ENCODE measurements at regions not wholly inside any gene's neighbourhood (a gene's known extent, or its start where the extent isn't known, plus 50 kb on each side); places are given as distances from the start of the nearest gene placed in this dataset.

GRCh38 chr6:84500726-84501125, 263.7 kb downstream of the TBX18 start:
- H3K36me3 ChIP-seq (ENCODE audit: insufficient read depth) = no peaks in the 10 kb centered on the region
- H3K4me3 ChIP-seq (ENCODE audit: low read depth, low read length) = no peak overlapping the region
- H3K4me1 ChIP-seq (ENCODE audit: insufficient read depth) = no peaks in the 10 kb centered on the region
- no peak for DNase-seq (ENCODE audit: extremely low spot score)
- H3K27ac ChIP-seq (ENCODE audit: low read depth) = no peak overlapping the region
- 68% methylated on average over 3 of the region's 3 CpGs for WGBS

- Histone ChIP-seq H3K36me3 (ENCODE audit: insufficient read depth) (no peaks in the 10 kb centered on the region), H3K4me1 (ENCODE audit: insufficient read depth) (no peaks in the 10 kb centered on the region), H3K27ac (ENCODE audit: low read depth) (no peak overlapping the region), H3K4me3 (ENCODE audit: low read depth, low read length) (no peak overlapping the region)
- no peak for DNase-seq (ENCODE audit: extremely low spot score)
- 75% methylated on average over 2 of the region's 2 CpGs for WGBS
Measured at GRCh38 chr6:84498905-84499304, 265.5 kb downstream of the TBX18 start.

GRCh38 chr6:84492241-84493165, 265.1 kb upstream of the CEP162 start:
- no peak for DNase-seq (ENCODE audit: extremely low spot score)
- 58% methylated on average over 13 of the region's 13 CpGs for whole genome bisulfite sequencing
- Histone ChIP-seq H3K4me3 (ENCODE audit: low read depth, low read length) (no peak overlapping the region), H3K27ac (ENCODE audit: low read depth) (no peak overlapping the region), H3K4me1 (ENCODE audit: insufficient read depth) (no peaks in the 10 kb centered on the region), H3K36me3 (ENCODE audit: insufficient read depth) (no peaks in the 10 kb centered on the region)

GRCh38 chr6:84489598-84489997, 262.2 kb upstream of the CEP162 start:
- WGBS = 91% methylated on average over 1 of the region's 1 CpG
- DNase-seq (ENCODE audit: extremely low spot score) = no peak
- Histone ChIP-seq H3K27ac (ENCODE audit: low read depth) (no peak overlapping the region), H3K36me3 (ENCODE audit: insufficient read depth) (no peaks in the 10 kb centered on the region), H3K4me3 (ENCODE audit: low read depth, low read length) (no peak overlapping the region), H3K4me1 (ENCODE audit: insufficient read depth) (no peaks in the 10 kb centered on the region)

GRCh38 chr6:84486526-84486925, 259.1 kb upstream of the CEP162 start:
- no peaks in the 10 kb centered on the region for H3K4me1 ChIP-seq (ENCODE audit: insufficient read depth)
- no peak overlapping the region for H3K27ac ChIP-seq (ENCODE audit: low read depth)
- H3K4me3 ChIP-seq (ENCODE audit: low read depth, low read length) = no peak overlapping the region
- H3K36me3 ChIP-seq (ENCODE audit: insufficient read depth) = no peaks in the 10 kb centered on the region
- no peak for DNase-seq (ENCODE audit: extremely low spot score)

- 97% methylated on average over 1 of the region's 1 CpG for WGBS
- Histone ChIP-seq H3K4me3 (ENCODE audit: low read depth, low read length) (no peak overlapping the region), H3K27ac (ENCODE audit: low read depth) (no peak overlapping the region), H3K36me3 (ENCODE audit: insufficient read depth) (no peaks in the 10 kb centered on the region), H3K4me1 (ENCODE audit: insufficient read depth) (no peaks in the 10 kb centered on the region)
- no peak for DNase-seq (ENCODE audit: extremely low spot score)
Measured at GRCh38 chr6:84469144-84469543, 241.7 kb upstream of the CEP162 start.

- Histone ChIP-seq H3K4me3 (ENCODE audit: low read depth, low read length) (no peak overlapping the region), H3K36me3 (ENCODE audit: insufficient read depth) (no peaks in the 10 kb centered on the region), H3K27ac (ENCODE audit: low read depth) (no peak overlapping the region), H3K4me1 (ENCODE audit: insufficient read depth) (no peaks in the 10 kb centered on the region)
- DNase-seq (ENCODE audit: extremely low spot score) = no peak
Measured at GRCh38 chr6:84467296-84467695, 239.9 kb upstream of the CEP162 start.

GRCh38 chr6:84466511-84466910, 239.1 kb upstream of the CEP162 start:
- H3K36me3 ChIP-seq (ENCODE audit: insufficient read depth) = no peaks in the 10 kb centered on the region
- H3K4me1 ChIP-seq (ENCODE audit: insufficient read depth) = no peaks in the 10 kb centered on the region
- no peak overlapping the region for H3K4me3 ChIP-seq (ENCODE audit: low read depth, low read length)
- 45% methylated on average over 4 of the region's 4 CpGs for WGBS
- no peak overlapping the region for H3K27ac ChIP-seq (ENCODE audit: low read depth)
- no peak for DNase-seq (ENCODE audit: extremely low spot score)

GRCh38 chr6:84464471-84464870, 237.0 kb upstream of the CEP162 start:
- 77% methylated on average over 2 of the region's 2 CpGs for WGBS
- no peak overlapping the region for H3K27ac ChIP-seq (ENCODE audit: low read depth)
- no peaks in the 10 kb centered on the region for H3K36me3 ChIP-seq (ENCODE audit: insufficient read depth)
- no peak overlapping the region for H3K4me3 ChIP-seq (ENCODE audit: low read depth, low read length)
- no peaks in the 10 kb centered on the region for H3K4me1 ChIP-seq (ENCODE audit: insufficient read depth)
- no peak for DNase-seq (ENCODE audit: extremely low spot score)

GRCh38 chr6:84462698-84463097, 235.3 kb upstream of the CEP162 start:
- no peaks in the 10 kb centered on the region for H3K36me3 ChIP-seq (ENCODE audit: insufficient read depth)
- no peak overlapping the region for H3K27ac ChIP-seq (ENCODE audit: low read depth)
- no peaks in the 10 kb centered on the region for H3K4me1 ChIP-seq (ENCODE audit: insufficient read depth)
- DNase-seq (ENCODE audit: extremely low spot score) = no peak
- no peak overlapping the region for H3K4me3 ChIP-seq (ENCODE audit: low read depth, low read length)
- 41% methylated on average over 1 of the region's 1 CpG for WGBS

GRCh38 chr6:84461461-84461860, 234.0 kb upstream of the CEP162 start:
- no peak for DNase-seq (ENCODE audit: extremely low spot score)
- WGBS = 93% methylated on average over 4 of the region's 4 CpGs
- H3K4me1 ChIP-seq (ENCODE audit: insufficient read depth) = no peaks in the 10 kb centered on the region
- H3K4me3 ChIP-seq (ENCODE audit: low read depth, low read length) = no peak overlapping the region
- H3K27ac ChIP-seq (ENCODE audit: low read depth) = no peak overlapping the region
- no peaks in the 10 kb centered on the region for H3K36me3 ChIP-seq (ENCODE audit: insufficient read depth)

GRCh38 chr6:84460491-84460890, 233.0 kb upstream of the CEP162 start:
- no peak overlapping the region for H3K27ac ChIP-seq (ENCODE audit: low read depth)
- H3K4me1 ChIP-seq (ENCODE audit: insufficient read depth) = no peaks in the 10 kb centered on the region
- no peaks in the 10 kb centered on the region for H3K36me3 ChIP-seq (ENCODE audit: insufficient read depth)
- no peak for DNase-seq (ENCODE audit: extremely low spot score)
- H3K4me3 ChIP-seq (ENCODE audit: low read depth, low read length) = no peak overlapping the region

GRCh38 chr6:84459401-84459800, 232.0 kb upstream of the CEP162 start:
- 83% methylated on average over 3 of the region's 3 CpGs for WGBS
- no peak overlapping the region for H3K4me3 ChIP-seq (ENCODE audit: low read depth, low read length)
- no peak overlapping the region for H3K27ac ChIP-seq (ENCODE audit: low read depth)
- H3K36me3 ChIP-seq (ENCODE audit: insufficient read depth) = no peaks in the 10 kb centered on the region
- no peaks in the 10 kb centered on the region for H3K4me1 ChIP-seq (ENCODE audit: insufficient read depth)
- DNase-seq (ENCODE audit: extremely low spot score) = no peak

- Histone ChIP-seq H3K36me3 (ENCODE audit: insufficient read depth) (no peaks in the 10 kb centered on the region), H3K4me3 (ENCODE audit: low read depth, low read length) (no peak overlapping the region), H3K4me1 (ENCODE audit: insufficient read depth) (no peaks in the 10 kb centered on the region), H3K27ac (ENCODE audit: low read depth) (no peak overlapping the region)
- DNase-seq (ENCODE audit: extremely low spot score) = no peak
- 94% methylated on average over 3 of the region's 3 CpGs for WGBS
Measured at GRCh38 chr6:84458271-84458670, 230.8 kb upstream of the CEP162 start.

- no peak overlapping the region for H3K4me3 ChIP-seq (ENCODE audit: low read depth, low read length)
- H3K27ac ChIP-seq (ENCODE audit: low read depth) = no peak overlapping the region
- DNase-seq (ENCODE audit: extremely low spot score) = no peak
- H3K36me3 ChIP-seq (ENCODE audit: insufficient read depth) = no peaks in the 10 kb centered on the region
- no peaks in the 10 kb centered on the region for H3K4me1 ChIP-seq (ENCODE audit: insufficient read depth)
- WGBS = 70% methylated on average over 3 of the region's 3 CpGs
Measured at GRCh38 chr6:84457276-84457675, 229.8 kb upstream of the CEP162 start.
